ENCODE measurements at regions not wholly inside any gene's neighbourhood (a gene's known extent, or its start where the extent isn't known, plus 50 kb on each side); places are given as distances from the start of the nearest gene placed in this dataset.

GRCh38 chr4:141843136-141843535, 206.8 kb downstream of the IL15 start:
- Histone ChIP-seq H3K4me3 (no peak overlapping the region), H3K27me3 (ENCODE audit: insufficient read depth, low read depth) (no peaks in the 10 kb centered on the region), H3K36me3 (ENCODE audit: low read depth) (no peaks in the 10 kb centered on the region), H3F3A (ENCODE audit: insufficient read depth, low read depth) (no peaks in the 10 kb centered on the region), H3K9me2 (ENCODE audit: insufficient read depth) (no peaks in the 10 kb centered on the region), H3K9me3 (ENCODE audit: insufficient read depth, low read depth) (no peaks in the 10 kb centered on the region), H4K20me1 (ENCODE audit: insufficient read depth) (no peaks in the 10 kb centered on the region), H3K4me2 (no peak overlapping the region), H3K27ac (no peak overlapping the region), H3K79me2 (ENCODE audit: low read depth) (no peaks in the 10 kb centered on the region), H2AFZ (no peak overlapping the region), H3K4me1 (replicated peaks; ENCODE audit: insufficient read depth) (no peaks in the 10 kb centered on the region)
- CTCF ChIA-PET: no interaction called here
- no TSS peak for BruUV-seq (replicated peaks)
- POLR2A ChIA-PET (ENCODE audit: unreplicated experiment): no interaction called here
- TF ChIP-seq CTCF (conservative IDR thresholded peaks at IDR 0.05): no peak
- no peak for TF ChIP-seq EZH2 (IDR thresholded peaks at IDR 0.05; ENCODE audit: low read depth)
- intact Hi-C loops (cut with micrococcal nuclease; ENCODE audit: unreplicated experiment): loop anchor here (10.0 kb wide), 1 partner anchor 128 kb away; no protein-coding TSS in a partner anchor
- DNase-seq: no peak

GRCh38 chr4:141845901-141846300, 209.5 kb downstream of the IL15 start:
- no peak for DNase-seq
- Histone ChIP-seq H4K20me1 (ENCODE audit: insufficient read depth) (no peaks in the 10 kb centered on the region), H3K79me2 (ENCODE audit: low read depth) (no peaks in the 10 kb centered on the region), H3K27me3 (ENCODE audit: insufficient read depth, low read depth) (no peaks in the 10 kb centered on the region), H3K27ac (no peak overlapping the region), H3K9me2 (ENCODE audit: insufficient read depth) (no peaks in the 10 kb centered on the region), H3K4me3 (no peak overlapping the region), H3K9me3 (ENCODE audit: insufficient read depth, low read depth) (no peaks in the 10 kb centered on the region), H3K4me2 (no peak overlapping the region), H2AFZ (no peak overlapping the region), H3F3A (ENCODE audit: insufficient read depth, low read depth) (no peaks in the 10 kb centered on the region), H3K36me3 (ENCODE audit: low read depth) (no peaks in the 10 kb centered on the region), H3K4me1 (replicated peaks; ENCODE audit: insufficient read depth) (no peaks in the 10 kb centered on the region)
- intact Hi-C loops (cut with micrococcal nuclease; ENCODE audit: unreplicated experiment): loop anchor here (10.0 kb wide), 1 partner anchor 131 kb away; no protein-coding TSS in a partner anchor
- ChIA-PET CTCF (no interaction called here), POLR2A (ENCODE audit: unreplicated experiment) (no interaction called here)
- no TSS peak for BruUV-seq (replicated peaks)
- TF ChIP-seq EZH2 (IDR thresholded peaks at IDR 0.05; ENCODE audit: low read depth) (no peak), CTCF (conservative IDR thresholded peaks at IDR 0.05) (no peak)

- ChIA-PET POLR2A (ENCODE audit: unreplicated experiment) (no interaction called here), CTCF (no interaction called here)
- H2AFZ ChIP-seq: no peak overlapping the region
- H3K27me3 ChIP-seq (ENCODE audit: insufficient read depth, low read depth): no peaks in the 10 kb centered on the region
- H3K9me2 ChIP-seq (ENCODE audit: insufficient read depth): no peaks in the 10 kb centered on the region
- H3K4me1 ChIP-seq (replicated peaks; ENCODE audit: insufficient read depth): peaks cover 14% of the 10 kb centered on the region
- no peak overlapping the region for H3K4me3 ChIP-seq
- H3K27ac ChIP-seq: no peak overlapping the region
- no peaks in the 10 kb centered on the region for H4K20me1 ChIP-seq (ENCODE audit: insufficient read depth)
- no peak for TF ChIP-seq EZH2 (IDR thresholded peaks at IDR 0.05; ENCODE audit: low read depth)
- TF ChIP-seq CTCF (conservative IDR thresholded peaks at IDR 0.05): no peak
- H3K9me3 ChIP-seq (ENCODE audit: insufficient read depth, low read depth): no peaks in the 10 kb centered on the region
- no peak for DNase-seq
- intact Hi-C loops (cut with micrococcal nuclease; ENCODE audit: unreplicated experiment): loop anchor here (10.0 kb wide), 1 partner anchor 135 kb away; no protein-coding TSS in a partner anchor
- no peak overlapping the region for H3K4me2 ChIP-seq
- H3K36me3 ChIP-seq (ENCODE audit: low read depth): no peaks in the 10 kb centered on the region
- no TSS peak for BruUV-seq (replicated peaks)
- peaks cover 12% of the 10 kb centered on the region for H3F3A ChIP-seq (ENCODE audit: insufficient read depth, low read depth)
- no peaks in the 10 kb centered on the region for H3K79me2 ChIP-seq (ENCODE audit: low read depth)
Observed at GRCh38 chr4:141849367-141849766, 213.0 kb downstream of the IL15 start.
